ENCODE measurements at regions not wholly inside any gene's neighbourhood (a gene's known extent, or its start where the extent isn't known, plus 50 kb on each side); places are given as distances from the start of the nearest gene placed in this dataset.

GRCh38 chr2:194385376-194385775, 1271.7 kb upstream of the SLC39A10 start:
- Histone ChIP-seq H4K8ac (ENCODE audit: extremely low read depth, insufficient read depth, low read length) (no peak overlapping the region), H3K27me3 (replicated peaks in 1 of 4; ENCODE audit: control insufficient read depth in 3 of 4, extremely low read depth in 1 of 4, insufficient read depth in 3 of 4, low read length in 3 of 4) (no peaks in the 10 kb centered on the region), H3K4me3 (ENCODE audit: extremely low read depth in 1 of 4, insufficient read depth in 2 of 4, low read depth in 3 of 4, low read length in 4 of 4) (no peak overlapping the region), H2AFZ (ENCODE audit: low read length) (no peak overlapping the region), H2BK5ac (ENCODE audit: low read depth, low read length) (no peak overlapping the region), H3K4me1 (replicated peaks in 1 of 4; ENCODE audit: control insufficient read depth in 3 of 4, insufficient read depth in 4 of 4, low read length in 3 of 4) (no peaks in the 10 kb centered on the region), H3K79me1 (ENCODE audit: low read depth, low read length) (no peaks in the 10 kb centered on the region), H2AK5ac (ENCODE audit: low read depth, low read length) (no peak overlapping the region), H2BK15ac (ENCODE audit: low read length) (no peak overlapping the region), H3K36me3 (ENCODE audit: control insufficient read depth in 2 of 4, insufficient read depth in 4 of 4, low read length in 3 of 4) (no peaks in the 10 kb centered on the region; a peak in 1 of 8 replicates), H2BK20ac (ENCODE audit: low read length) (no peak overlapping the region), H3K23me2 (ENCODE audit: low read depth, low read length) (no peaks in the 10 kb centered on the region), H3K27ac (ENCODE audit: low read depth, low read length) (no peak overlapping the region), H3K18ac (ENCODE audit: extremely low read depth, low read length) (no peak overlapping the region), H3K79me2 (ENCODE audit: control insufficient read depth in 1 of 2, insufficient read depth in 2 of 2, low read length in 2 of 2) (no peaks in the 10 kb centered on the region), H3K4ac (replicated peaks; ENCODE audit: insufficient read length, low read depth, low read length) (no peak overlapping the region), H3K4me2 (ENCODE audit: insufficient read depth in 1 of 2, low read depth in 2 of 2, low read length in 2 of 2) (no peak overlapping the region), H3K9ac (replicated peaks in 1 of 4; ENCODE audit: extremely low read depth in 1 of 4, low read depth in 3 of 4, low read length in 3 of 4) (no peak overlapping the region), H3K9me3 (ENCODE audit: insufficient read depth in 2 of 2, low read depth in 1 of 2, low read length in 1 of 2) (peaks cover 11 to 18% of the 10 kb centered on the region in 2 experiments; a peak in 3 of 4 replicates), H3K14ac (ENCODE audit: insufficient read length) (no peak overlapping the region), H4K91ac (replicated peaks; ENCODE audit: insufficient read length, low read length) (no peak overlapping the region), H2BK120ac (replicated peaks; ENCODE audit: low read depth, low read length) (no peak overlapping the region), H4K20me1 (replicated peaks in 1 of 2; ENCODE audit: control insufficient read depth in 1 of 2, insufficient read depth in 2 of 2, low read length in 2 of 2) (no peaks in the 10 kb centered on the region), H3K23ac (ENCODE audit: insufficient read length) (no peak overlapping the region), H2BK12ac (ENCODE audit: low read depth, low read length) (no peak overlapping the region), H3K56ac (replicated peaks; ENCODE audit: insufficient read length, low read depth, low read length) (no peak overlapping the region), H4K5ac (ENCODE audit: insufficient read length, low read depth, low read length) (no peak overlapping the region)
- FAIRE-seq (no peak), DNase-seq (ENCODE audit: low read depth in 1 of 2, low spot score in 2 of 2) (no peak)
- WGBS, 2 experiments (ENCODE audit: extremely low coverage in 1 of 2, insufficient coverage in 1 of 2, insufficient read length in 1 of 2, insufficient replicate concordance in 2 of 2, low coverage in 1 of 2, low lambda C conversion rate in 2 of 2, missing lambda C conversion rate in 1 of 2): 80% methylated on average over 1 of the region's 1 CpG; no CpG with 5 or more reads in 1 of the 2 experiments
- POLR2A ChIA-PET (ENCODE audit: partially characterized antibody): no interaction called here
- CTCF ChIA-PET (ENCODE audit: partially characterized antibody): interaction anchor here (0.5 to 1.0 kb wide), 2 partner anchors 15 to 216 kb away, joined by 3 read pairs; no protein-coding TSS in a partner anchor
- no peak for TF ChIP-seq SUZ12 (IDR thresholded peaks at IDR 0.05; ENCODE audit: low read length)
- no peak for TF ChIP-seq BACH1 (IDR thresholded peaks at IDR 0.05; ENCODE audit: low read length)
- TF ChIP-seq TEAD4 (IDR thresholded peaks at IDR 0.05; ENCODE audit: low read depth, low read length): no peak
- TF ChIP-seq RNF2 (IDR thresholded peaks at IDR 0.05; ENCODE audit: borderline replicate concordance, low read depth, low read length, missing control alignments, poor library complexity, severe bottlenecking): no peak
- no peak for TF ChIP-seq CTBP2 (IDR thresholded peaks at IDR 0.05; ENCODE audit: borderline replicate concordance, insufficient read depth, insufficient read length, low read length)
- TF ChIP-seq SIN3A (conservative IDR thresholded peaks at IDR 0.05 in 1 of 2, IDR thresholded peaks at IDR 0.05 in 1 of 2; ENCODE audit: low read depth in 1 of 2, low read length in 2 of 2): no peak
- no peak for TF ChIP-seq TBP (IDR thresholded peaks at IDR 0.05; ENCODE audit: low read depth, low read length)
- TF ChIP-seq HDAC2 (IDR thresholded peaks at IDR 0.05; ENCODE audit: borderline replicate concordance in 1 of 2, low read depth in 2 of 2, low read length in 2 of 2): no peak
- no peak for TF ChIP-seq E2F6 (IDR thresholded peaks at IDR 0.05)
- TF ChIP-seq RBBP5 (IDR thresholded peaks at IDR 0.05; ENCODE audit: borderline replicate concordance, low read depth, low read length): no peak
- TF ChIP-seq GTF2F1 (IDR thresholded peaks at IDR 0.05; ENCODE audit: borderline replicate concordance, low read depth, low read length): no peak
- no peak for TF ChIP-seq PHF8 (conservative IDR thresholded peaks at IDR 0.05; ENCODE audit: low read depth, low read length)
- no peak for TF ChIP-seq ASH2L (IDR thresholded peaks at IDR 0.05; ENCODE audit: low read length)
